ENCODE measurements at regions not wholly inside any gene's neighbourhood (a gene's known extent, or its start where the extent isn't known, plus 50 kb on each side); places are given as distances from the start of the nearest gene placed in this dataset.
"Not testable (repeated sequence)": the region's sequence is repeated elsewhere in the genome, so short reads cannot be mapped to it uniquely, and the experiment has no call there.

GRCh38 chr6:68897-69561, 223.3 kb upstream of the DUSP22 start:
- not testable (repeated sequence) for H3K4me3 Mint-ChIP-seq; H3K36me3 Mint-ChIP-seq; H3K4me1 Mint-ChIP-seq; H3K9me3 Mint-ChIP-seq; DNase-seq (ENCODE audit: low spot score in 2 of 2); H3K27ac Mint-ChIP-seq
- peak; percentile 24 for ATAC-seq
